ENCODE measurements at regions not wholly inside any gene's neighbourhood (a gene's known extent, or its start where the extent isn't known, plus 50 kb on each side); places are given as distances from the start of the nearest gene placed in this dataset.
A peak's percentile ranks its signal among the peaks of the same experiment; 100 is the strongest.

GRCh38 chr18:22334567-22334966 is 83.1 kb downstream of the CTAGE1 start:
- no peak overlapping the region for H3K27ac ChIP-seq
- no peak for TF ChIP-seq CTCF (IDR thresholded peaks at IDR 0.05)
- TF ChIP-seq POLR2A (IDR thresholded peaks at IDR 0.05) = no peak
- H3K4me3 ChIP-seq (replicated peaks in 1 of 3) = no peak overlapping the region
- no peaks in the 10 kb centered on the region for H3K9me3 ChIP-seq
- no peaks in the 10 kb centered on the region for H3K27me3 ChIP-seq
- intact Hi-C loops (cut with DNase I) = loop anchor here (10.0 kb wide), 1 partner anchor 230 kb away; no protein-coding TSS in a partner anchor
- peaks cover 0 to 7% of the 10 kb centered on the region in 2 donors for H3K4me1 ChIP-seq
- WGBS, 2 donors = 93 to 95% methylated on average over 5 of the region's 5 CpGs
- no peaks in the 10 kb centered on the region for H3K36me3 ChIP-seq
- DNase-seq = no peak

GRCh38 chr18:22332590-22332989 is 85.1 kb downstream of the CTAGE1 start:
- no peak for DNase-seq
- 76 to 80% methylated on average over 5 of the region's 5 CpGs for WGBS, 2 donors
- H3K27me3 ChIP-seq = no peaks in the 10 kb centered on the region
- no peak overlapping the region for H3K27ac ChIP-seq
- intact Hi-C loops (cut with DNase I) = loop anchor here (10.0 kb wide), 1 partner anchor 232 kb away; no protein-coding TSS in a partner anchor
- no peak overlapping the region for H3K4me3 ChIP-seq (replicated peaks in 1 of 3)
- H3K9me3 ChIP-seq = no peaks in the 10 kb centered on the region
- TF ChIP-seq POLR2A (IDR thresholded peaks at IDR 0.05) (no peak), CTCF (IDR thresholded peaks at IDR 0.05) (peak in 1 of 6 experiments; percentile 14)
- H3K4me1 ChIP-seq = peaks cover 0 to 2% of the 10 kb centered on the region in 2 donors
- H3K36me3 ChIP-seq = no peaks in the 10 kb centered on the region

- no peaks in the 10 kb centered on the region for H3K27me3 ChIP-seq
- intact Hi-C loops (cut with DNase I) = loop anchor here (10.0 kb wide), 1 partner anchor 234 kb away; no protein-coding TSS in a partner anchor
- H3K27ac ChIP-seq = no peak overlapping the region
- H3K9me3 ChIP-seq = no peaks in the 10 kb centered on the region
- no peak overlapping the region for H3K4me3 ChIP-seq (replicated peaks in 1 of 3)
- no peaks in the 10 kb centered on the region for H3K4me1 ChIP-seq
- no peak for TF ChIP-seq POLR2A (IDR thresholded peaks at IDR 0.05)
- TF ChIP-seq CTCF (IDR thresholded peaks at IDR 0.05) = no peak
- H3K36me3 ChIP-seq = no peaks in the 10 kb centered on the region
- 92 to 93% methylated on average over 5 of the region's 5 CpGs for WGBS, 2 donors
- DNase-seq = no peak
Observed at GRCh38 chr18:22330508-22330907, 87.2 kb downstream of the CTAGE1 start.

DNA sequence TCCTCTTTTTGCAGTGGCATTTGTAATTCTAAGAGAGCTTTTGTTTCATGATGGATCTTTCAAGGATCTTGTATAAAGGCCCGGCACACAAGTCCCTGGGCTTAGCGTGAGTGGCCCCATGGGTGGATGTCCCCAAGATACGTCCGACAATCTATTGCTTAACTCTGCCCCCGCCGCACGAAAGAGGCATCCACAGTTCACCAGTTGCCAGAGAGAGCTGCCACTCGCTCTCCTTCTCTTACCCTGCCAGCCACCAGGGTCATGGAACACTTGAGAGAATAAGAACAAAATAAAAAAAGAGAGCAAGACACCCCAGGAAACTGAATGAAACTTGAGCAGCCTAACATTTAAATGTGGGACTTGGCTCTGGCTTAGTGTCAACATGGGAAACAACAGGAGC is 92.3 kb downstream of the CTAGE1 start:
- no peaks in the 10 kb centered on the region for H3K36me3 ChIP-seq
- no peaks in the 10 kb centered on the region for H3K9me3 ChIP-seq
- DNase-seq = peak; percentile 51 to 58
- WGBS, 2 donors = 62 to 74% methylated on average over 8 of the region's 8 CpGs
- TF ChIP-seq POLR2A (IDR thresholded peaks at IDR 0.05) (no peak), CTCF (IDR thresholded peaks at IDR 0.05) (no peak)
- peak overlapping the region in 2 of 3 donors; percentile 26 to 39 for H3K27ac ChIP-seq
- H3K4me1 ChIP-seq = peaks cover 13 to 14% of the 10 kb centered on the region in 2 donors
- H3K27me3 ChIP-seq = no peaks in the 10 kb centered on the region
- H3K4me3 ChIP-seq (replicated peaks in 1 of 3) = no peak overlapping the region
- intact Hi-C loops (cut with DNase I) = no loop called here

GRCh38 chr18:22324191-22325131 is 93.3 kb downstream of the CTAGE1 start:
- no peaks in the 10 kb centered on the region for H3K9me3 ChIP-seq
- 20 to 22% methylated on average over 28 to 30 of the region's 30 CpGs for WGBS, 2 donors
- H3K4me3 ChIP-seq (replicated peaks in 1 of 3) = peak overlapping the region in 1 of 3 donors; percentile 12
- DNase-seq = peak; percentile 89 to 90
- no peaks in the 10 kb centered on the region for H3K36me3 ChIP-seq
- TF ChIP-seq POLR2A (IDR thresholded peaks at IDR 0.05) = no peak
- TF ChIP-seq CTCF (IDR thresholded peaks at IDR 0.05) = peak in 4 of 6 experiments; percentile 11 to 38 (median 30)
- no peaks in the 10 kb centered on the region for H3K27me3 ChIP-seq
- intact Hi-C loops (cut with DNase I) = no loop called here
- peak overlapping the region; percentile 24 to 27 (median 26) for H3K27ac ChIP-seq
- H3K4me1 ChIP-seq = peaks cover 13 to 14% of the 10 kb centered on the region in 2 donors

Measured in thyroid gland (tissue), 4 donors.